ENCODE measurements at regions not wholly inside any gene's neighbourhood (a gene's known extent, or its start where the extent isn't known, plus 50 kb on each side); places are given as distances from the start of the nearest gene placed in this dataset.

- CTCF ChIA-PET: no interaction called here
These were observed 1750.0 kb downstream of the PCDH7 start for GRCh38 chr4:32470087-32470585.

GRCh38 chr4:32472918-32473317, 1752.7 kb downstream of the PCDH7 start:
- intact Hi-C loops (cut with micrococcal nuclease; ENCODE audit: unreplicated experiment): no loop called here
- H3K4me1 Mint-ChIP-seq (ENCODE audit: low read depth, unreplicated experiment): no peaks in the 10 kb centered on the region
- peaks cover 6% of the 10 kb centered on the region for H3K9me3 Mint-ChIP-seq (ENCODE audit: low read depth, unreplicated experiment)
- CTCF ChIA-PET: no interaction called here
- no peak overlapping the region for H3K4me3 Mint-ChIP-seq (ENCODE audit: low read depth, unreplicated experiment)
- TF ChIP-seq, protein P1, sequence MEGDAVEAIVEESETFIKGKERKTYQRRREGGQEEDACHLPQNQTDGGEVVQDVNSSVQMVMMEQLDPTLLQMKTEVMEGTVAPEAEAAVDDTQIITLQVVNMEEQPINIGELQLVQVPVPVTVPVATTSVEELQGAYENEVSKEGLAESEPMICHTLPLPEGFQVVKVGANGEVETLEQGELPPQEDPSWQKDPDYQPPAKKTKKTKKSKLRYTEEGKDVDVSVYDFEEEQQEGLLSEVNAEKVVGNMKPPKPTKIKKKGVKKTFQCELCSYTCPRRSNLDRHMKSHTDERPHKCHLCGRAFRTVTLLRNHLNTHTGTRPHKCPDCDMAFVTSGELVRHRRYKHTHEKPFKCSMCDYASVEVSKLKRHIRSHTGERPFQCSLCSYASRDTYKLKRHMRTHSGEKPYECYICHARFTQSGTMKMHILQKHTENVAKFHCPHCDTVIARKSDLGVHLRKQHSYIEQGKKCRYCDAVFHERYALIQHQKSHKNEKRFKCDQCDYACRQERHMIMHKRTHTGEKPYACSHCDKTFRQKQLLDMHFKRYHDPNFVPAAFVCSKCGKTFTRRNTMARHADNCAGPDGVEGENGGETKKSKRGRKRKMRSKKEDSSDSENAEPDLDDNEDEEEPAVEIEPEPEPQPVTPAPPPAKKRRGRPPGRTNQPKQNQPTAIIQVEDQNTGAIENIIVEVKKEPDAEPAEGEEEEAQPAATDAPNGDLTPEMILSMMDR (IDR thresholded peaks at IDR 0.05; ENCODE audit: unreplicated experiment): no peak
- no peak for DNase-seq
- no TSS peak for BruUV-seq (replicated peaks)
- H3K27me3 Mint-ChIP-seq (ENCODE audit: unreplicated experiment): no peaks in the 10 kb centered on the region
- no peak overlapping the region for H3K27ac Mint-ChIP-seq (ENCODE audit: unreplicated experiment)
- H3K36me3 Mint-ChIP-seq (ENCODE audit: insufficient read depth, unreplicated experiment): no peaks in the 10 kb centered on the region

More at GRCh38 chr4:32470087-32470585, 1750.0 kb downstream of the PCDH7 start:
- Mint-ChIP-seq H3K4me3 (ENCODE audit: low read depth, unreplicated experiment) (no peak overlapping the region), H3K9me3 (ENCODE audit: low read depth, unreplicated experiment) (peaks cover 3% of the 10 kb centered on the region), H3K4me1 (ENCODE audit: low read depth, unreplicated experiment) (no peaks in the 10 kb centered on the region), H3K27ac (ENCODE audit: unreplicated experiment) (no peak overlapping the region), H3K27me3 (ENCODE audit: unreplicated experiment) (no peaks in the 10 kb centered on the region), H3K36me3 (ENCODE audit: insufficient read depth, unreplicated experiment) (no peaks in the 10 kb centered on the region)
- BruUV-seq (replicated peaks): no TSS peak
- no peak for DNase-seq
- TF ChIP-seq, protein P1 (IDR thresholded peaks at IDR 0.05; ENCODE audit: unreplicated experiment): no peak
- intact Hi-C loops (cut with micrococcal nuclease; ENCODE audit: unreplicated experiment): no loop called here

GRCh38 chr4:32475710-32476109, 1755.5 kb downstream of the PCDH7 start:
- no TSS peak for BruUV-seq (replicated peaks)
- Mint-ChIP-seq H3K27ac (ENCODE audit: unreplicated experiment) (no peak overlapping the region), H3K9me3 (ENCODE audit: low read depth, unreplicated experiment) (peaks cover 6% of the 10 kb centered on the region), H3K4me1 (ENCODE audit: low read depth, unreplicated experiment) (no peaks in the 10 kb centered on the region), H3K27me3 (ENCODE audit: unreplicated experiment) (no peaks in the 10 kb centered on the region), H3K4me3 (ENCODE audit: low read depth, unreplicated experiment) (no peak overlapping the region), H3K36me3 (ENCODE audit: insufficient read depth, unreplicated experiment) (no peaks in the 10 kb centered on the region)
- intact Hi-C loops (cut with micrococcal nuclease; ENCODE audit: unreplicated experiment): no loop called here
- TF ChIP-seq, protein P1 (IDR thresholded peaks at IDR 0.05; ENCODE audit: unreplicated experiment): no peak
- CTCF ChIA-PET: no interaction called here
- DNase-seq: no peak

DNA sequence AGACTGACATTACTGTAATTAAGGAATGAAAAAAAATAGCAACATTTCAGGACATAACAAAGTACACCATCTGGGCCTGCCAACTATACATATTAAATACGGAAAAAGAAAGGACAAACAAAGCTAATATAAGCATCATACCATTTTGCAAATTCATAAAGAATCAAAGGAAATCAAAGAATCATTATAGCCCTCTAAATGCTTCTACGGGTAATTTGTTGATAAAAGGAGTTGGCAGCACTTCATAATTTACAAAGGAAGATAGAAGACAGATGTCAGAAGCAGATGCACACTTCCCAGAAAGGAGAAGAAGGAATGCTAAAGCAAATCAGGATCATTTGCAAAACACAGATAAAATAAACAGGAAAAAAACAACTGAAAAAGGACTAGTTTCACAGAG, 1757.3 kb downstream of the PCDH7 start:
- TF ChIP-seq, protein P1 (IDR thresholded peaks at IDR 0.05; ENCODE audit: unreplicated experiment): no peak
- Mint-ChIP-seq H3K9me3 (ENCODE audit: low read depth, unreplicated experiment) (peaks cover 6% of the 10 kb centered on the region), H3K27ac (ENCODE audit: unreplicated experiment) (no peak overlapping the region), H3K4me3 (ENCODE audit: low read depth, unreplicated experiment) (no peak overlapping the region), H3K27me3 (ENCODE audit: unreplicated experiment) (no peaks in the 10 kb centered on the region), H3K4me1 (ENCODE audit: low read depth, unreplicated experiment) (no peaks in the 10 kb centered on the region), H3K36me3 (ENCODE audit: insufficient read depth, unreplicated experiment) (no peaks in the 10 kb centered on the region)
- BruUV-seq (replicated peaks): no TSS peak
- no peak for DNase-seq
- intact Hi-C loops (cut with micrococcal nuclease; ENCODE audit: unreplicated experiment): no loop called here
- CTCF ChIA-PET: no interaction called here

Measured in Calu3 (cell line).